CD4-positive, CD25-positive, alpha-beta regulatory T cell (primary cell): ENCODE measurements at regions not wholly inside any gene's neighbourhood (a gene's known extent, or its start where the extent isn't known, plus 50 kb on each side); places are given as distances from the start of the nearest gene placed in this dataset.
"Not testable (repeated sequence)": the region's sequence is repeated elsewhere in the genome, so short reads cannot be mapped to it uniquely, and the experiment has no call there.

Experiments
- ATAC-seq, 2 donors: fragments of 150-1000 bp; cut with Tn5 transposase; one replicate each; pipeline ENCODE4 v1.10.0; 2021; ENCODE audit warnings: low read depth in 2 of 2, moderate number of reproducible peaks in 2 of 2, moderate library complexity in 1 of 2
- DNase-seq, 3 donors: peaks; one replicate each; pipeline versions ENCODE4 v3.0.0 to v3.0.0-alpha.2; 2012 to 2022; ENCODE audit warnings: mixed read lengths in 1 of 3
- H3K27ac ChIP-seq: one replicate; pipeline ENCODE4 v1.7.0; 2013; ENCODE audit warnings: mild to moderate bottlenecking, low read length; ENCODE audit not compliant: insufficient read depth, poor library complexity, severe bottlenecking
- H3K27me3 ChIP-seq: one replicate; pipeline ENCODE4 v1.7.0; 2013; ENCODE audit warnings: low read length; ENCODE audit not compliant: control insufficient read depth, insufficient read depth
- H3K36me3 ChIP-seq: one replicate; pipeline ENCODE4 v1.7.0; 2013; ENCODE audit warnings: mild to moderate bottlenecking, low read length, moderate library complexity; ENCODE audit not compliant: control insufficient read depth, insufficient read depth
- H3K4me1 ChIP-seq: 2 replicates; pipeline ENCODE4 v1.7.0; 2013; ENCODE audit warnings: mild to moderate bottlenecking, low read length; ENCODE audit not compliant: insufficient read depth, control insufficient read depth, poor library complexity, severe bottlenecking
- H3K4me3 ChIP-seq: one replicate; pipeline ENCODE4 v1.7.0; 2013; ENCODE audit warnings: low read depth, mild to moderate bottlenecking, low read length, moderate library complexity
- H3K9me3 ChIP-seq, 2 experiments: 1 replicate in 1 of 2; 2 replicates in 1 of 2; pipeline ENCODE4 v1.7.0; 2013; ENCODE audit warnings: low read length in 2 of 2, mild to moderate bottlenecking in 1 of 2, moderate library complexity in 1 of 2; ENCODE audit not compliant: control insufficient read depth in 2 of 2
- H3K27ac Mint-ChIP-seq, 3 donors: one replicate each; pipeline ENCODE4 v1.8.0; 2020 to 2022; ENCODE audit warnings: mild to moderate bottlenecking in 3 of 3, mixed read lengths in 3 of 3, moderate library complexity in 2 of 3
- H3K27me3 Mint-ChIP-seq: one replicate; pipeline ENCODE4 v1.8.0; 2022; ENCODE audit warnings: mild to moderate bottlenecking, mixed read lengths
- H3K36me3 Mint-ChIP-seq: one replicate; pipeline ENCODE4 v1.8.0; 2020; ENCODE audit warnings: mixed read lengths
- H3K4me1 Mint-ChIP-seq, 4 donors: one replicate each; pipeline ENCODE4 v1.8.0; 2020 to 2022; ENCODE audit warnings: mixed read lengths in 4 of 4, mild to moderate bottlenecking in 1 of 4
- H3K4me3 Mint-ChIP-seq, 4 donors: one replicate each; pipeline ENCODE4 v1.8.0; 2020 to 2022; ENCODE audit warnings: mild to moderate bottlenecking in 4 of 4, mixed read lengths in 4 of 4, moderate library complexity in 3 of 4
- H3K9me3 Mint-ChIP-seq, 7 donors: one replicate each; pipeline ENCODE4 v1.8.0; 2020 to 2022; ENCODE audit warnings: mixed read lengths in 7 of 7, mild to moderate bottlenecking in 3 of 7, moderate library complexity in 2 of 7

DNA sequence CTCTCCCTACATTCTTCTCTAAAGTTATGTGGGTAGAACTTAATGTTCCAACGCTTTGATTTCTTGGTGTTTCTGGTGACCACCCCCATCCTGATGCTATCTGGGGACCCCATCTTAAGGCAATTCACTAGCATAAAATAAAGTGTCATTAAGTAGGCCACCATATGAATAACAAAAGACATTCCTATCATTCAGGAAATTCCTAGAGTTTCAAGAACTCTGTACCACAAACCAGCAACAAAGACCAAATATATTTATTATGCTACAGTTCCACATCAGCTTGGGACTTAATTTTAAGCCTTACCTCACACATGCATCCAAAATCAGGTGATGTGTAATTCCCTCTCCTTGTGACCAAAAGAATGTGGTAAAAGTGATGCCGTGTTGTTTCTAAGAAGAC, 254.6 kb upstream of the LRRC4C start:
- no peak overlapping the region for H3K27ac Mint-ChIP-seq
- no peak overlapping the region for H3K4me3 Mint-ChIP-seq
- Histone ChIP-seq H3K4me3 (no peak overlapping the region), H3K27ac (no peak overlapping the region), H3K9me3 (peaks cover 0 to 7% of the 10 kb centered on the region in 2 experiments), H3K36me3 (no peaks in the 10 kb centered on the region), H3K27me3 (no peaks in the 10 kb centered on the region), H3K4me1 (no peaks in the 10 kb centered on the region)
- DNase-seq: no peak
- H3K9me3 Mint-ChIP-seq: peaks cover 0 to 23% (median 9%) of the 10 kb centered on the region in 7 donors
- ATAC-seq: no peak
- no peaks in the 10 kb centered on the region for H3K27me3 Mint-ChIP-seq
- H3K36me3 Mint-ChIP-seq: no peaks in the 10 kb centered on the region
- no peaks in the 10 kb centered on the region for H3K4me1 Mint-ChIP-seq

DNA sequence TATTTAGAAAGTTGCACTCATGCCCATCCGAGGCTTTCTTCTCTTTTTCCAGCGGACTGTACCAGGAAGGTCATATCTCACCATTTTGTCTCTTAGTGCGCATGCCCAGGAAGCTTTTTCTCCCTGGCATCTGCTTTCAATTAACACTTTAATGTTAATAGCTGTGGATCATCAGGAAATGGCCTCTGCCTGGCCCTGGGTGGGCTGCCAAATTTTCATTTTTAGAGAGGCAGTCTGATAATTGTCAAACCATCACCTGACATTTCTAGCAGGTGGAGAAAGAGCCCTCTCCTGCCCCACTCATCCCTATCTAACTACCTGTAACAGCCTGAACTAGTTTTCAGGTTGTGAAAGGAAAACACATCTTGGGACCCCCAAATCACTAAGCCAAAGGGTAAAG, 257.4 kb upstream of the LRRC4C start:
- H3K9me3 Mint-ChIP-seq: peaks cover 0 to 30% (median 11%) of the 10 kb centered on the region in 7 donors

GRCh38 chr11:41720761-41721160, 261.3 kb upstream of the LRRC4C start:
- no peak for ATAC-seq

More for the DNA sequence above, 257.4 kb upstream of the LRRC4C start:
- ATAC-seq (no peak), DNase-seq (no peak)
- no peak overlapping the region for H3K4me3 ChIP-seq
- no peak overlapping the region for H3K4me3 Mint-ChIP-seq
- H3K4me1 Mint-ChIP-seq: no peaks in the 10 kb centered on the region
- H3K27ac Mint-ChIP-seq: no peak overlapping the region
- no peak overlapping the region for H3K27ac ChIP-seq
- no peaks in the 10 kb centered on the region for H3K27me3 ChIP-seq
- H3K4me1 ChIP-seq: no peaks in the 10 kb centered on the region
- no peaks in the 10 kb centered on the region for H3K36me3 ChIP-seq
- no peaks in the 10 kb centered on the region for H3K36me3 Mint-ChIP-seq
- no peaks in the 10 kb centered on the region for H3K27me3 Mint-ChIP-seq
- peaks cover 0 to 7% of the 10 kb centered on the region in 2 experiments for H3K9me3 ChIP-seq

DNA sequence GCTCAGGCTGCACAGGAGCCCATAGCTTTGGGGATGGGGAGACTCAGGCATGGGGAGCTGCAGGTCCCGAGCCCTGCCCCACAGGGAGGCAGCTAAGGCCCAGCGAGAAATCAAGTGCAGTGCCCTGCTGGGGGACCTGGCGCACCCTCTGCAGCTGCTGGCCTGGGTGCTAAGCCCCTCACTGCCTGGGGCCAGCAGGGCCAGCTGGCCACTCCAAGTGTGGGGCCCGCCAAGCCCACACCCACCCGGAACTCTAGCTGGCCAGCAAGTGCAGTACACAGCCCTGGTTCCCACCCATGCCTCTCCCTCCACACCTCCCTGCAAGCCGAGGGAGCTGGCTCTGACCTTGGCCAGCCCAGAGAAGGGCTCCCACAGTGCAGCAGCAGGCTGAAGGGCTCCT, 268.7 kb upstream of the LRRC4C start:
- not testable (repeated sequence) for H3K27ac Mint-ChIP-seq, H3K36me3 Mint-ChIP-seq

More at GRCh38 chr11:41720761-41721160, 261.3 kb upstream of the LRRC4C start:
- H3K9me3 ChIP-seq: peaks cover 0 to 4% of the 10 kb centered on the region in 2 experiments
- H3K36me3 ChIP-seq: no peaks in the 10 kb centered on the region
- DNase-seq: no peak
- no peaks in the 10 kb centered on the region for H3K36me3 Mint-ChIP-seq
- no peak overlapping the region for H3K4me3 ChIP-seq
- H3K4me3 Mint-ChIP-seq: no peak overlapping the region
- H3K27ac Mint-ChIP-seq: no peak overlapping the region
- no peaks in the 10 kb centered on the region for H3K4me1 Mint-ChIP-seq
- H3K27ac ChIP-seq: no peak overlapping the region
- H3K4me1 ChIP-seq: no peaks in the 10 kb centered on the region
- no peaks in the 10 kb centered on the region for H3K27me3 ChIP-seq
- H3K9me3 Mint-ChIP-seq: peaks cover 0 to 24% (median 15%) of the 10 kb centered on the region in 7 donors
- H3K27me3 Mint-ChIP-seq: no peaks in the 10 kb centered on the region

DNA sequence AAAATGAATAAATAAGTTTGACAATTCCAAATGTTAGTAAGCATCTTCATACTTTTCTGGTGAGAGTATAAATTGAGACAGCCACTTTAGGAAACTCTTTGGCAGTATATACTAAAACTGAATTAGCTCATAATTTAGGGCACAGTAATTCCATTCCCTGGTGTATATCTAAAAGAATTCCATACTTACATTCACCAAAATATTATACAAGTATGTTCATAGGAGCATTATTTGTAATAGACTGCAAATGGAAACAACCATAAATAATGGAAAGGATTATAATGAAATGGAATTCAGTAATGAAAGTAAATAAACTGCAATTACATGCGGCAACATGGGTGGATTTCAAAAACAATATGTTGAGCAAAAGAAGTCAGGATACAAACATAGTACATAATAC, 315.8 kb upstream of the LRRC4C start:
- H3K9me3 Mint-ChIP-seq: peaks cover 0 to 42% (median 10%) of the 10 kb centered on the region in 7 donors
- H3K4me3 Mint-ChIP-seq: no peak overlapping the region
- no peaks in the 10 kb centered on the region for H3K4me1 ChIP-seq
- ATAC-seq (no peak), DNase-seq (no peak)
- no peak overlapping the region for H3K27ac Mint-ChIP-seq
- no peak overlapping the region for H3K4me3 ChIP-seq
- H3K36me3 Mint-ChIP-seq: no peaks in the 10 kb centered on the region
- H3K27ac ChIP-seq: no peak overlapping the region
- H3K27me3 ChIP-seq: no peaks in the 10 kb centered on the region
- H3K4me1 Mint-ChIP-seq: no peaks in the 10 kb centered on the region
- H3K36me3 ChIP-seq: no peaks in the 10 kb centered on the region
- H3K27me3 Mint-ChIP-seq: no peaks in the 10 kb centered on the region
- H3K9me3 ChIP-seq: peaks cover 6 to 14% of the 10 kb centered on the region in 2 experiments

More for the DNA sequence above, 268.7 kb upstream of the LRRC4C start:
- H3K4me3 ChIP-seq, H3K4me1 ChIP-seq, H3K4me1 Mint-ChIP-seq, H3K27me3 ChIP-seq, H3K27me3 Mint-ChIP-seq, H3K36me3 ChIP-seq, DNase-seq, H3K27ac ChIP-seq, H3K4me3 Mint-ChIP-seq, ATAC-seq: not testable (repeated sequence)
- peaks cover 1 to 17% of the 10 kb centered on the region in 2 experiments for H3K9me3 ChIP-seq
- H3K9me3 Mint-ChIP-seq: peaks cover 0 to 32% (median 16%) of the 10 kb centered on the region in 7 donors

GRCh38 chr11:41779401-41779960, 320.0 kb upstream of the LRRC4C start:
- Mint-ChIP-seq H3K27ac (no peak overlapping the region), H3K4me1 (no peaks in the 10 kb centered on the region), H3K9me3 (peaks cover 0 to 41% (median 7%) of the 10 kb centered on the region in 7 donors), H3K27me3 (no peaks in the 10 kb centered on the region), H3K4me3 (no peak overlapping the region), H3K36me3 (no peaks in the 10 kb centered on the region)
- no peaks in the 10 kb centered on the region for H3K4me1 ChIP-seq
- H3K27me3 ChIP-seq: no peaks in the 10 kb centered on the region
- H3K27ac ChIP-seq: no peak overlapping the region
- peaks cover 0 to 13% of the 10 kb centered on the region in 2 experiments for H3K9me3 ChIP-seq
- ATAC-seq: no peak
- H3K4me3 ChIP-seq: no peak overlapping the region
- H3K36me3 ChIP-seq: no peaks in the 10 kb centered on the region
- no peak for DNase-seq

DNA sequence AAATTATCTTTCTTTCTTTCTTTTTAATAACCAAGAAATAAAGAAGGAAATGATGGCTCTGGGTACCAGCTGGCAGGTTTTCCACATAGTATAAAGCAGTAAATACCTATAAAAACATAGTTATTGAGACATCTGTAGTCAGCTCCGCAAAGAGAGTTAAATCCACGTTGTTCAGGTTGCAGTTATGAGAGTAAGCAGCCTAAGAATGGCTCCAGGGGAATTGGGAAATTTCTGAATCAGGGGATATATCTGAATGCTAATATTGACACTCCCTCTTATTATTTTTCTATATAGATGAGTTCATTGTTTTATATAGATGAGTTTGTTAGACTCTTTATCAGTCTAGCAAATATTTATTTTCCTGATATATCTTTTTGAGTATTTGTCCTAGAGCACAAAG, 322.0 kb upstream of the LRRC4C start:
- Histone ChIP-seq H3K27ac (no peak overlapping the region), H3K4me1 (no peaks in the 10 kb centered on the region), H3K27me3 (no peaks in the 10 kb centered on the region), H3K4me3 (no peak overlapping the region), H3K36me3 (no peaks in the 10 kb centered on the region), H3K9me3 (peaks cover 0 to 10% of the 10 kb centered on the region in 2 experiments)
- Mint-ChIP-seq H3K27ac (no peak overlapping the region), H3K9me3 (peaks cover 0 to 40% (median 9%) of the 10 kb centered on the region in 7 donors), H3K36me3 (no peaks in the 10 kb centered on the region), H3K4me3 (no peak overlapping the region), H3K4me1 (no peaks in the 10 kb centered on the region), H3K27me3 (no peaks in the 10 kb centered on the region)
- no peak for ATAC-seq
- no peak for DNase-seq
